Islet of Langerhans (tissue), 1 donor: ENCODE measurements at regions not wholly inside any gene's neighbourhood (a gene's known extent, or its start where the extent isn't known, plus 50 kb on each side); places are given as distances from the start of the nearest gene placed in this dataset.
"Not testable (repeated sequence)": the region's sequence is repeated elsewhere in the genome, so short reads cannot be mapped to it uniquely, and the experiment has no call there.

Experiments
- FAIRE-seq: peaks from one replicate; lab custom pipeline; 2011; peaks lifted over from hg19 to GRCh38; lab: Jason Lieb, UNC

DNA sequence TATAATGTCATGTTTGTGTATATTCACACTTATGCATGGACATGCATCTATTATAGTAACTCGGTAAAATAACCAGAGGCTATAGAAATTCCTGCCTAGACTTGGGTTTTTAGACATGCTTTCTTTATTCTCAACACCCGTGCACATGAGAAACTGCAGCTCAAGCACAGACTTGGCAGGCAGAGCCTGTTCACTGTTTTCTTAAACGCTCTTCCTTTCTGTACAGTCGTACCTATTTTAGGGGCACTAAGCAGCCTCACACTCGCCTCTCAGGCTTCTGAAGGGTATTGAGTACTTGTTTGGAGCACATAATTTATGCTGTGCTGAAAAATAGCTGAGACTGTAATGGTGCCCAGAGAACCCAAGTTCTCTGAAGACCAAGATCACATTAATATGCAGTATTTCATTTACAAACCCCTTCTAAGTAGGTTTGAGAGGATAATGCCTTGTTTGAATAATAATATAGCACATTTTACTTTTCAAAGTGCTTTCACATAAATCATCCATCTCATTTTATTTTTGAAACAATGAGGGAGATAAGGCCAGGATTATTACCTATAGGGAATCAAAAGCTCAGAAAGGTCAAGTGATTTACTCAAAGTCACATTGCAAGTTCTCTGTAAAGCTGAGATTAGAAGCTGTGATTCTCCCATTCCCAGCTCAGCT lies 429.9 kb downstream of the SPRY2 start:
- FAIRE-seq = no peak

DNA sequence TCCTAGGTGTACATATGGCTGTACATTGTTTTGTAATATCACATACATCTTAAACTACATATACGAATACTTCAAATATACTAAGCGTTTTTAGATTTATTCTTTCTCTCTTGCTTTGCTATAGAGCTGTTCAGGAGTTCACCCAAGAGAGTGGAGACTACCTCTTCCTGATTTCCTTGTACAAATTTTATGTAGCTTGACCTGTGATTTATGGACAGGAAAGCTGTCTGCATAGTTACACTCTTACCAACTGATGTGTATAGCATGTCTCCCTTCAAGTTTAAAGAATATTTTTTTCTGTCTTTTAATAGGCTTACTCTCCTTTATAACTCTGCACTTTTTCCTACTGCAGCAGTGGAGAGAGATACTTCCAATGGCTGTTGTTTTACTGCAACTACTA lies 428.7 kb downstream of the NDFIP2 start:
- FAIRE-seq = no peak

DNA sequence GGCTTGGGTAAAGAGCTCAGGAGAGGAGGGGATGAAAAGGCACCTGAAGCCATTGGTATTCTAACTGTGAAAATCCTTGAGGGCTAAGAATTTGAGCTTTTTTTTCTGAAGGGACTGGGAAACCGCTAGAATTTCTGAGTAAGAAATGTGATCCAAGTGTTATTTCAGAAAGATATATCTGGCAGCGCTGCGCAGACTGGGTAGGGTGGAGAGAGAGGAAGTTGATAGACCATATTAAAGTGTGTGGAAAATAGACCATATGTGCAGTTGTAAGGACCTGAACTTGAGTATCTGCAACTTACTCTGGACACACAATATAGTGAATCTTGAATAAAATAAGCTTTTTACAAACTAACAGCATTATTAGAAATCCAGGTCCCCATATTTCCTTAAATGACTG lies 427.4 kb downstream of the NDFIP2 start:
- no peak for FAIRE-seq

DNA sequence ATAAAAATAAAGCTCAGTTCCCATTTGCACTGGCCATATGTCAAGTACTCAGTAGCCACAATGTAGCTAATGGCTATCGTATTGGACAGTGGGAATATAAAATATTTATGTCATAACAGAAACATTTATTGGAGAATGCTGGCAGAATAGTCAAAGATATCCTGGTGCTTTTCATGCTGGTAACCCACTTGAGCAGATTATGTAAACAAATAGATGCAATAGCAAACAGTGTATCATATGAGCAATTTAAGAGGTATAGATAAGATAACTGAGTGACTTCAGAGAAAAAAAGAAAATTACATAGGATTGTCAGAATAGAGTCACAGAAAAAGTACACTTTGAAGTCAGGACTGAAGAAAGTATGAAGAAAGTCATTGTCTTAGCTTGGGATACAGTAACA lies 426.6 kb downstream of the NDFIP2 start:
- no peak for FAIRE-seq

DNA sequence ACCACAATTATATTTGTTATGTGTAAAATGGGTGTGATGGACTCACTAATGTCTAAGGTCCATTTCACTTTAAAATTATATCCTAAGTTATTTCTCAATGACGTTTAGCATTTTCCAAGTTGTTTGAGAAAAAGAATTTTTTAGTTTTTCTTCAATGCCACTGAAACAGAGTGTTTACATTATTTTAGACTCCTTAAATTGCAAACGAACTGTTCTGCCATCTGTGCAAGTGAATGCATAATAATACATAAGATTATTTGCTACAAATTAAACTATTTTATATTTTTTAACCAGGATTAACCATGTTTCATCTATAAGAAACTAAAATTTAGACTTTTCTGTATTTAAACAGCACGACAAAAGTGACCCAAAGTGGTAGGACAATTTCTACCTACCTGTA lies 425.4 kb downstream of the NDFIP2 start:
- no peak for FAIRE-seq

DNA sequence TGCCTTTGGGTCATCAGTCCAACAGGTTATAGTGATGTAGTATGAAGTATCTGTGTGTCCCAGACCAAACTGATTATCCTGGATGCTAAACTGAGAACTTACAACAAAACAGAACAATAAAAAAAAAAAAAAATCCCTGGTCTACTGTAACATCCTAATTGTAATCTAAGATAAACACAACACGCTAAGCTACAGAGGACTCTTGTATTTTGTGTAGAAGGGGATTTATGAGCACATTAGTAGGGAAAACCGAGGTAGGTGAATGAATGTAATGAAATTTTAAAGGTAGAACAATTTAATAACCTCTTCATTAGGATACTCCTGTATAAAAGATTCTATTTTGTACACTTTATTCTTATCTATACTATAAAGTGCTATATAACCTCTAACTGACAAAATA lies 424.1 kb downstream of the NDFIP2 start:
- FAIRE-seq = no peak

DNA sequence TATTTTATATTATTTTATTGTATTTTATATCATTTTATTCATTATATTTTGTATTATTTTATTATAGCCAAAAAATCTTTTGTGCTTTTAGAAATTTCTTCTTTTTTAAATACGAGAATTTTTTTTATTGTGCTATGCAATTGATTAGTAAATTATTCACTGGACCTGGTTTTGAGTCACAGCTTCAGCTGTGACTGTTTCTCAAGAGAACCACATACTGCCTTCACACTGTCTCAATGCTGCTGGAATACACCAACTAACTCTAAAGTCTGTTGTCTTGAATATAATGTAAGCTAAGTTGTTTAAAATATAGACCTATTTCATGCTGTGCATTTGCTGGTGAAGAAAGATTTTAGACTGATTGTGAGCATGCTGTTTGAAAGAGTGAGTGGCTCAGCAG lies 423.6 kb downstream of the NDFIP2 start:
- FAIRE-seq = no peak

DNA sequence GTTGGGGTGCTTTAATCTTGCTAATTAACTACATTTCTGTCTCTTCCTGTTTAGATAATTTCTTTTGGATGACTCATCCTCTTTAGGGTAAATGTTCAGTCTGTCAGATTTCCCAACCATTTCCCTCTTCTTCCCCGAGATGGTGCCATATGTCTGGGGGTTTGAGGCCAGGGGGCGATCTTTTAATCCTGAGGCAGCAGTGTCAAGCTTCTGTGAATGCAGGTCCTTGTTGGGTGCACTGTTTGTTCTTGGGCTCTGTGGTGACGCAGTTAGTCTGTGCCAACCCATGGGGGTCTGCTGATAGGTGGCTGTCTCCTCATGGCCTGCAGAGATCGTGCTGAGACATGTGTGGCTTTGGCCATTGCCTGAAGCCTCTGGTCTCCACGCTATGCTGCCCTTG lies 420.4 kb downstream of the NDFIP2 start:
- FAIRE-seq = no peak

DNA sequence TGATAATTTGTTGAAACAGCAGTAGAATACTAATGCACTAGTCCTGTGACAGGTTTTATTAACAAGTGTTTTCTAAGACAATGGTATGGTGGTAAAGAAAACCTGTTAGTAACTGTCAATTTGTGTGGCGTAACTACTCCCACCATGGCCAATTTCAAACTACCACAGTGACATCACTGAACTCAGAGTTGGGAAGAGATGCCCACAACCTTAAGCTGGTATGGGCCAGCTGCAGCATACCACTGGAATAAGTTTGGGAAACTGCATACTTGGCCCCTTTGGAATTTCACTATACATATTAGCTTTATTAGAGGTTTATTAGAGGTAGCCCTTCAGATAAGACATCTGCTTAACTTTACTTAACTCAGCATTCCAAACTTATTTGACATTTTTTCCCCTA lies 419.4 kb downstream of the NDFIP2 start:
- no peak for FAIRE-seq

DNA sequence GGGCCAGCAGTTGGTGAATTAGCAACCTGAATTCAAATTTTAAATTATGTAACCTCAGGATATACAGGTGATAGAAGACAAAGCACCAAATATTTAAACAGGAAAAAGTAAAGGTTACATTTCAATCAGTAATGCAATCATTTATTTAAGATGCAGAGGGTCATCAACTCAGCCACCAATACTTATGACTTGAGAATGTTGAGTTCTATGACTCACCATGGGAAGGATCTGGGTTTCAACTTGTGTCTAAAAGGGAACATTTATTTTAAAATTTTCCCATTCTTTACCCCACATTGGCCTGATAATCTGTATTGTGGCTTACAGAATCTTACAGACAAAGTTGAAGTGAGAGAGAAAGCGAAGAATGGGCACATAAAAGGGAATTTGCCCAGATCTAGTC lies 418.0 kb downstream of the NDFIP2 start:
- no peak for FAIRE-seq

DNA sequence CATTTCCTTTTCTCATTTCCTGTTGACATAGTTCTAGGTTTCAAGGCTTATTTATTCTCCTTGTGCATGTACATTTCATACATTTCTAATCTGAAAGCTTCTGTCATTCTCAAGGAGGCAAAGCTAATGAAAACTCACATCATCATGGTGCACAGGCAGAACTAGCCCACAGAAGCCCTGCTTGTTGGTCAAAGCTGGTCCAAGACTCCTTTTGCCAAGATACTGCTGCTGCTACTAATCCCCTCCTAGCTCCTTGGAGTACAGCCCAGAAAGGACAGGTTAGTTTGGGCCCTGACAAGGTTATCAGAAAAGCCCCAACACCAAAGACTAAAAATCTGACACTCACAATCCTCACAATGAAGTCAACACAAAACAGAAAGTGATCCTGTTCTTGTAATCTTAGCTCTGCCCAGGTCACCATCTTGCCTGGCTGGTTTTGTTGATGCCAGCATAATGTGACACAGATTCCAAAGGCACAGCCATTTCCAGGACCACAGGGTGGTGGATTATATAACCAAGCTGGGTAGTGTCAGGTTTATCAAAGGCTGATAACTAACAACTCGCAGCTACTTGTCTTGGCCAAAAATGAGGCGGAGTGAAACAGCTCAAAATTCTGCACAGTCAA lies 417.4 kb downstream of the NDFIP2 start:
- no peak for FAIRE-seq

DNA sequence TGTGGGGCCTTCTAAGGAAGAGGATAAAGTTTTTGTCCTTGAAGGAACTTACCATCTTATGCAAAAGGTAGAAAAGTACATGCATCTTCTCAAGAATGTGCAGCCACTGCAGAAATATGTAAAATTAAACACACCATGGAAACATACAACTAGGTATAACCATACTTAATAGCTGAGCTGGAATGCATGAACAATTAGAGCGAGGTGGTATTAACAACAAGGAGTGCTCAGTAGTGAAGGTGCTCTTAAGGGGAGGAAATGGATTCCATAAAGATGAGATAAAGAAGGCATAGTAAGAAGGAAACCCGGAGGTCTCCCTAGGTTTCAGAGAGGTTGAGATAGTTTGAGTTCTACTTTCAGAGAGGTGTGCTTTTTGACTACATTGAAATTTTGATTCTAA lies 415.9 kb downstream of the NDFIP2 start:
- FAIRE-seq = no peak

DNA sequence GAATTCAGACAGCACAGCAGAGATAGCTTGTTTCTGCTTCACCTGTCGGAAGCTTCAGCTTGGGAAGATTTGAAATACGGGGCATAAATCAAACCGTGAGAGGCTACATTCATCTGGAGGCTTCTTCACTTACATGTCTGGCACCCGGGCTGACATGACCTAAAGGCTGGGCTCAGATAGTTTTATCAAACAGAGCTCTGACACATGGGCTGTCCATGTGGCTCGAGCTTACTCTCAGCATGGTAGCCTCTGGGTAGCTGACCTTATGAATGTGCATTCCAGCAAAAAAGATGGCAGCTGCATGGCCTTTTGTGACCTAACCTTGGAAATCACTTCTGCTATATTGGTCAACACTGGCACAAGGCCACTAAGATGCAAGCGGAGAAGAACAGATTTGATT lies 414.5 kb downstream of the NDFIP2 start:
- no peak for FAIRE-seq

DNA sequence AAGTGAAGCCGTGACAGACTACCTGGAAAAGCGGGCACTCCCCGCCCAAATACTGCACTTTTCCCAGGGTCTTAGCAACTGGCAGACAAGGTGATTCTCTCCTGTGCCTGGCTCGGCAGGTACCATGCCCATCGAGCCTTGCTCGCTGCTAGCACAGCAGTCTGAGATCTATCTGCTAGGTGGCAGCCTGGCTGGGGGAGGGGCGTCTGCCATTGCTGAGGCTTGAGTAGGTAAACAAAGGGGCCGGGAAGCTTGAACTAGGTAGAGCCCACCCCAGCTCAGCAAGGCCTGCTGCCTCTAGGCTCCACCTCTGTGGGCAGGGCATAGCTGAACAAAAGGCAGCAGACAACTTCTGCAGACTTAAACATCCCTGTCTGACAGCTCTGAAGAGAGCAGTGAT lies 406.3 kb downstream of the NDFIP2 start:
- FAIRE-seq = not testable (repeated sequence)

DNA sequence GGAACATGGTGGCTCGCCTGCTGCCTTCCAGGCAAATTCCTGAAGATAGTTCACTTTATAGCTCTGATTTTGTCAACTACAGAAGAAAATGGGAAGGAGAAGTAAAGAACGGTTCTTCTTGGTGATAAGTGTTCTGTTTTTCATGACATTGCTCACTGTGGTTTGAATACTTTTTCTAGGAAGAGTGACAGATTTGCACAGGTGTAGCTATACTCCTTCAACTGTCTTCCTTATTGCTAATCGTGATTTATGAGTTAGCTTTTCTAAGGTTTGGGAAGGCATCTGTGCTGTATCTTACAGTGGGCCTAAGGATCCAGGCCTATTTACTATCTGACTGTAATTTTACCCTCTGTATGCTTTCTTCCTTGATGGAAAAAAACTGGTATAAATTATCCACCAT lies 405.6 kb downstream of the NDFIP2 start:
- FAIRE-seq = no peak

DNA sequence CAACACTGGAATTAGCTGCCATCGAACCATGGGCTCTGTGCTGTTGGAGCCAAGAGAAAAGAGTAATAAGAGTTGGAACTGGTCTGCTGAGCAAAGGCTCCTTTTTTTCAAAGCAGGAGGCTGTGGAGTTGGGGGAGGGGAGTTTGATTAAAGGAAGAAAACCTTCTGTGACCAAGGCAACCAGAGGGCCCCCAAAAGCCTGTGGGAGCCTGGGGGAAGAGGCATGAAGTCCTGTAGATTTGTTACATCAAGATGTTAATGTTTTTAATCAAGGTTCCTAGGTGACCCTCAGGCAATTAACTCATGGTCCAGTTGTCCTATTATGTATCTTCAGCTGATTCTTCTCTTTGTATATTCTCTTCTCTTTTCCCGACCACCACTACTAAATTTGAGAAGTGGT lies 403.9 kb downstream of the NDFIP2 start:
- no peak for FAIRE-seq

DNA sequence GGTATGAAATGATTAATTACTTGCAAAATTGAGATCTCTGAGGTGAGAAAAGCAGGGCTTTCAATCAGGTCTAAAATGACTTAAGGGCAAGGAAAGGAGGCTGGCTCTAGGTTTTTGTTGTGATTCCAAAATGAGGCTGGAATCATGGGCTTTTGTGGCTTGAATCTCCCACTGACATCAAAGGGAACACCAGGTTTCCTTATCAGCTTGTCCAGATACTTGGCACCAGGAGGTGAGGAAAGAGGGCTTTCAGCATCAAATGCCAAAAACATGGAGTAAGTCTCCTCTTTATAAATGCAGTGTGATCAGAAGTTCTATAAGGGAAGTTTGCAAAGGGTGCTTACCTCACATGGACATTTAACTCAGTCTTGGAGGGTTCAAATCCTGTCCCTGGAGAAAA lies 402.3 kb downstream of the NDFIP2 start:
- no peak for FAIRE-seq

DNA sequence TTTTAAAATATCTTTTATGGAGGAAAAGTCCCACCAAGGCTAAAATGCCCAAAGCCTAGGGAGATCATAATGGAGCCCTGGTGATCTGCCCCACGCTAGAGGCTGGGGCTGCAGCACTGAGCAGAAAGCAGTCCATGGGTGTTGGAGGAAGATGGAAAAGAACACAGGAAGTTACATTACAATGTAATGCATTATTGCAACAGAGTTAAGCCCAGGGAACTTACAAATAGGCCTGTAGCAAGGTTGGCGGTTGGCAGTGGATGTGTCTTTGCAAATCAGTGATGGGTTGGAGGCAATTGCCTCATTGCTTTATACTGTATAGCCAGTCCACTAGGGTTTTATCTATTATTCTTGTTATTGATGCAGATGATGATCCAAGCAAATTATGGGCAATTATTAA lies 399.9 kb downstream of the NDFIP2 start:
- FAIRE-seq = no peak

DNA sequence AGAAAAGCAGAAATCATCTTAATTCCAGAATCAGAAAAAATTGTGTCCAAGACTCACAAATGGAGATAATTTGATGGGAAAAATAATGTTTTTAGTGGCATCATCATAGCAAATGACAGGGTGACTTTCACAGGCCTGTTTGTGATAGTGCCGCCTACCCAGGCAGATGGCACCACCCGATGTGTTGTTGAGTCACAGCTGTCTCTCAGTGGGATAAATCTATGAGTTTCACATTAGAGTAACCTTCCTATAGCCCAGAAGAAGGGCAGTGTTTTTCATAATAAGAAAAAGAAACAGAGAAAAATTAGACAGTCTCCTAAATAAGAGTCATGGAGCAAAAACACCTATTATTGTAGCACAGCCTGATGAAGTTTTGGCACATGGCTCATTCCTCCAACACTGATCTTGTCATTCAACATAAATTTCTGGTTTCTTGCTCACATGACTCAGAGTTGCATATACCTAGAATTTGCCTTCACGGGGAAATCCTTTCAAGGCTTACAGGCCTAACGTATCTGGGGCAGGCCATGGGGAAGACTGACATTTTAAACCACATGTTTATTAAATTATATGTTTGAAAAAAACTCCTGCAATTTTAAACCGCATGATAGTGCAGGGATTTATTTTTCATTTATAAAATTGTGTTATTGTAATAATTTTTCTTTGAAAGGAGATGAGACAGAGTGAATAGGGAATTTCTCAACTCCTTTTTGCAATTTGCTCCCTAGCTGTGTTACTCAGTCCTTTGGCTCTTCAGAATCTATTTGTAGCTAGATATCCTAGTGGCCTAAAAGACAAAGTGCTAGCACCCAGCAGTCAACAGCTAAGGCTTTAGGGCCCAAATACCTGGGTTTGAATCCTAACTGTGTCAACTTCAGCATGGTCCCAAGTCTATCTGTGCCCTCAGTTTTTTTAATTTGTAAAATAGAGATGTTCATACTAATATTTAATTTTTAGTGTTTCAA lies 393.7 kb downstream of the NDFIP2 start:
- no peak for FAIRE-seq

DNA sequence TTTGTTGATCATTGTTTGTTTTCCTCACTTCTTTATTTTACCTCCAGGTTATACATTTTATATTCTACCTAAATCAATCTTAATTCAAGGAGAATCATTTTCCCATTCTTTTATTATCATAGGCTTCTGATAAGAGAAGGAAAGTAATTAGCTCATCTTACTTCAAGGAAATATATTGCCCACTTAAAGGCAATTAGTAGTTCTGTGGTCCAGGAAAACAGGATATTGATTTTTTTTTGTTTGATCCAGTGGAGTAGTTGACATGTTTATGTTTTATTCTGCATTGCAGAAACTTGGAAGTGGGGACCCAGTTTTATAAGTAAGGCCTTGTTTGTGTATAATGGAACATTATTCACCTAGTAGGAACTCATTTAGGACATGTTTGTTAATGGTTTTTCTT lies 390.6 kb downstream of the NDFIP2 start:
- no peak for FAIRE-seq

DNA sequence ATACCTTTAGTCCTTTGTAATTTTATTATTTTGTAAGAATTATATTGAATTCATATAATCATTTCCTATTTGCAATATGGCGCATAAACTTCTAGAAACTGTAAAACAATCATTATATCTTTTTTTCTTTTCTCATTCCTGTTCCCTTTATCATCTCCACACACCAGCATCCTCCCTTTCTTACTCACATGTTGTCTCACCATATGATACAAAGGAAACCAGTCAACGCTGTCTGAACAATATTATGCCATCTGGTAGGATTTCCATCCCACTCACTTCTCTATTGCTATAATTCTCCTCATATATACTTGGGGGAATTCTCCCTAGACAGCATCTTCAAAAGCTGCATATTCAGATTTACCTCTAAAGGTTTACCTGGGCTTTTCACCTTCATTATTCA lies 389.8 kb downstream of the NDFIP2 start:
- no peak for FAIRE-seq

DNA sequence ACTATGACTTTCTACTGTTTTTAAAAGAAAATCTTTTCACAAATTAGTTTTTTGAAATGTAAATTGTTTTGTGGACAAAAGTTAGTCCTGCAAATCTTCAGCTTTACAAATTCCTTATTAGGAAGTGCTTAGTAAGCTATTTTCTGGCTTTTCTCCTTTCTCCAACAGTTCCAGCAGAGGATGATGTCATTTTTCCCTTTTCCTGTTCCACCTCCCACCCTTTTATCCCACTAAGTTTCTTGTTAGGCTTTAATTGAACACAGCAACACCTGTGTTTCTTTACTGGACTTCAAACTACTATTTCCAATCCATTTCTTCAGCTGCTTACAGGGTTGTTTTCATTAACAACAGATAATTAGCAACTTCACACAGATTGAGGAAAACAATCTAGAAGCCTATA lies 389.2 kb downstream of the NDFIP2 start:
- no peak for FAIRE-seq

DNA sequence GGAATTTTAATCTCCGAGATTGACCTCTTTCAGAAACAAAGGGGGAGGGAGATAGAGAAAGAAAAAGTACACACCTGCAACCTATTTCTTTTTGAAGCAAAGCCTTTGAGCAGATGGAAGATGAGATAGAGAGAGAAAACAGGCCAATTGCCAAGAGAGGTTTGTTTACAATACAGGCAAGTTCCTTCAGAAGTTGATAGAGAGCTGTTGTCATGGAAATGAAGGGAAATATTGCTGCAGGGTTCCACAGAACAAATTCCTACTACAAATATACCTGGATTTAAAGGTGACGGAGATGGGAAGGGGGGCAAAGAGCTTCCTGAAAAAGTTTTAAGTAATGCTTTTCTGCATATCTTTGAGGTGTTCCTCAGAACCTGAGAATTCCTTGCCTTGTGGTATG lies 388.4 kb downstream of the NDFIP2 start:
- FAIRE-seq = no peak
